Ovary (tissue), 7 donors: ENCODE measurements at regions not wholly inside any gene's neighbourhood (a gene's known extent, or its start where the extent isn't known, plus 50 kb on each side); places are given as distances from the start of the nearest gene placed in this dataset.

Experiments used
- DNase-seq, 5 donors: peaks; one replicate each; pipeline ENCODE4 v3.0.0-alpha.2; 2019 to 2020
- H3K27ac ChIP-seq, 2 donors: fragments of 200-600 bp; one replicate each; pipeline versions ENCODE4 v1.5.1 to v1.8.0; 2019 to 2022
- H3K27me3 ChIP-seq: fragments of 200-600 bp; one replicate; pipeline ENCODE4 v1.8.0; 2022
- H3K36me3 ChIP-seq: fragments of 200-600 bp; sonication (generic); one replicate; pipeline ENCODE4 v1.5.1; 2019
- H3K4me1 ChIP-seq: one replicate; pipeline ENCODE4 v1.8.1; 2013; ENCODE audit warnings: mild to moderate bottlenecking, moderate library complexity; ENCODE audit not compliant: insufficient read depth
- H3K4me3 ChIP-seq: fragments of 200-600 bp; sonication (generic); one replicate; pipeline ENCODE4 v1.5.1; 2017
- H3K9me3 ChIP-seq, 2 donors: fragments of 200-600 bp in 1 of 2; sonication (generic) in 1 of 2; one replicate each; pipeline versions ENCODE4 v1.5.1 to v1.8.1; 2013 to 2019; ENCODE audit warnings: mild to moderate bottlenecking in 1 of 2, moderate library complexity in 1 of 2
- CTCF ChIP-seq, 3 donors: fragments of 450-650 bp in 2 of 3; fragments of 200-600 bp in 1 of 3; IDR thresholded peaks; one replicate each; pipeline versions ENCODE4 v1.5.1 to v1.8.0; 2016 to 2022; ENCODE audit warnings: antibody characterized with exemption in 3 of 3, mild to moderate bottlenecking in 1 of 3
- EP300 ChIP-seq: sonication (generic); formaldehyde crosslinking; IDR thresholded peaks from one replicate; pipeline ENCODE4 v1.6.1; 2017; ENCODE audit warnings: antibody characterized with exemption
- POLR2A ChIP-seq: fragments of 450-650 bp; IDR thresholded peaks from one replicate; pipeline ENCODE4 v1.6.1; 2017; ENCODE audit warnings: antibody characterized with exemption, mild to moderate bottlenecking, moderate library complexity
- WGBS, 3 donors: extraction: QIAGEN DNeasy Blood & Tissue Kit in 1 of 3; methylation state at CpG; one replicate each; pipeline versions ENCODE4 v1.1.5 to v1.1.7; 2013 to 2017; 5-methylcytosine and 5-hydroxymethylcytosine counted together
- intact Hi-C, 4 donors: fragments of 100-400 bp; cut with DNase I; formaldehyde crosslinking; loops; one replicate each; pipeline versions ENCODE4 v1.11.0 to v1.15.1; 2022 to 2023
- donor health status: DM: no; HTN: no; CAD: no; lungs with moderate emphysema.
- donor health status: DM: no; HTN: no; CAD: no.
- donor health status: Bipolar disorder and iron deficiency.
- donor health status: DM: no; HTN: no; CAD: no.
- donor health status: DM: yes; HTN: yes; CAD: no.

DNA sequence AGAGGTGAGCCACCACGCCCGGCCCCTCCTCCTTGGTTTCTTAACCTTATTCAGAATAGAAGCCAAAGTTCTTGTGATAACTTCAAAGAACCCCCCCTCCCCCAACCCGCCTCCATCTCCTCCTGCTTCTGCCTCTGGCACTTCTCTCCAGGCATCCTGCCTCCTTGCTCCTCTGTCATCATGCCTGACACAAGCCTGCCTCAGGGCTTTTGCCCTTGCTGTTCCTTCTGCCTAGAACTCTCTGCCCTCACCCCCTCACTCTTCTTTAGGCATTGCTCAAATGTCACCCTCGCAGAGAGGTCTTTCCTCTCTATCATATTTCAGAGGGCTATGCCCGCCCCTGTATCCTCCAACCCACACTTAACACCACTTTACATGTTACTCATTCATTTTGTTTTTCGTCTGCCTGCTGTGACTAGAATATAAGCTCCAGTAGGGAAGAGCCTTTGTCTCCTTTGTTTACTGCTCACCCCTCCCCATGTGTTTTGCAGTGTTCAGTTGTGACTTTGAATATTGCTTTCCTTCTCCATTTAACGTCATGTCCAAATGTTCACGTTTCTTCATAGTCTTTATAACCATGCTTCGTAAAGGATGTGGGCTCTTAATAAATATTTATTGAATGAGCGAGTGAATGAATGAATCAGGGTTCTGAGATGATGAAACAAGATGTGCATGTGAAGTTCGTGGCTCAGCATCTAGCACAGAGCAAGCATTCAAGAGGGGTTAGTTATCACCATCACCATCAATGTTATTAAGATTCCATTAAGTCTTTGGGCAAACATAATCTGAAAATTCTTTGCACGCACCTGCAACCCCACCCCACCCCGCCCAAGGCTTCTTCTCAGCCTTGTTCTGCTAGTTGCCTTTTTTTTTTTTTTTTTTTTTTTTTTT is 186.2 kb upstream of the WSCD1 start:
- no peak for DNase-seq
- H3K9me3 ChIP-seq: no peaks in the 10 kb centered on the region
- 73 to 81% (median 80%) methylated on average over 13 of the region's 13 CpGs for WGBS, 3 donors
- H3K4me3 ChIP-seq: no peak overlapping the region
- intact Hi-C loops: no loop called here
- H3K27me3 ChIP-seq: no peaks in the 10 kb centered on the region
- TF ChIP-seq CTCF (IDR thresholded peaks at IDR 0.05) (no peak), POLR2A (no peak), EP300 (no peak)
- no peaks in the 10 kb centered on the region for H3K36me3 ChIP-seq
- H3K27ac ChIP-seq: no peak overlapping the region
- H3K4me1 ChIP-seq: no peaks in the 10 kb centered on the region

DNA sequence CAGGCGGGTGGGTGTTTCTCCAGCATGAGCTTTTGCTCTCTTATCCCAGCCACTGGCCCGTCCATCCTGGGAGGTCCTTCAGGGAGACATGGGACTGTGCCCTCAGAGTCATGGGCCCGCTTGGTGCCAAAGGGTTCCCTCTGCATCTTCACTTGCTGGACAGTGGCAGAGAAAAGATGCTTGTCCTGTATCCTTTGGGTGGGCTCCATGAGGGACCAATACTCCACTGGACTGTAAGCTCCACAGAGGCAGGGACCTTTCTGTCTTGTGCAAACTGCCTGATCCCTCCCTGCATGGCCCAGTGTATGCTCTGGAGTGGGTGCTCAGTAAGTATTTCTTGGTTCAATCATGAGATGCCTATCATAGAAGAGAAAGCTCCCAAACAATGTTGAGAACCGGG is 184.8 kb upstream of the WSCD1 start:
- no peak for TF ChIP-seq EP300
- TF ChIP-seq POLR2A: no peak
- no peak for TF ChIP-seq CTCF (IDR thresholded peaks at IDR 0.05)
- Histone ChIP-seq H3K27me3 (no peaks in the 10 kb centered on the region), H3K4me3 (no peak overlapping the region), H3K9me3 (no peaks in the 10 kb centered on the region), H3K36me3 (no peaks in the 10 kb centered on the region), H3K4me1 (no peaks in the 10 kb centered on the region), H3K27ac (no peak overlapping the region)
- 75 to 88% (median 82%) methylated on average over 4 of the region's 4 CpGs for WGBS, 3 donors
- intact Hi-C loops: no loop called here
- no peak for DNase-seq

- TF ChIP-seq EP300 (no peak), CTCF (IDR thresholded peaks at IDR 0.05) (no peak), POLR2A (no peak)
- Histone ChIP-seq H3K4me3 (no peak overlapping the region), H3K36me3 (no peaks in the 10 kb centered on the region), H3K27me3 (no peaks in the 10 kb centered on the region), H3K27ac (no peak overlapping the region), H3K9me3 (no peaks in the 10 kb centered on the region), H3K4me1 (no peaks in the 10 kb centered on the region)
- WGBS, 3 donors: 51 to 56% (median 52%) methylated on average over 2 of the region's 2 CpGs
- intact Hi-C loops: no loop called here
- DNase-seq: no peak
Observed at GRCh38 chr17:5888811-5889210, 181.4 kb upstream of the WSCD1 start.

GRCh38 chr17:5892921-5893675 is 177.1 kb upstream of the WSCD1 start:
- Histone ChIP-seq H3K27me3 (no peaks in the 10 kb centered on the region), H3K4me3 (no peak overlapping the region), H3K9me3 (no peaks in the 10 kb centered on the region), H3K4me1 (no peaks in the 10 kb centered on the region), H3K27ac (no peak overlapping the region), H3K36me3 (no peaks in the 10 kb centered on the region)
- intact Hi-C loops: no loop called here
- TF ChIP-seq CTCF (IDR thresholded peaks at IDR 0.05) (no peak), EP300 (no peak), POLR2A (no peak)
- WGBS, 3 donors: 30 to 36% (median 32%) methylated on average over 3 of the region's 3 CpGs
- no peak for DNase-seq
